HFFc6 (cell line): ENCODE measurements at regions not wholly inside any gene's neighbourhood (a gene's known extent, or its start where the extent isn't known, plus 50 kb on each side); places are given as distances from the start of the nearest gene placed in this dataset.

Experiments
- DNase-seq: peaks from one replicate; pipeline ENCODE4 v3.0.0-alpha.2; 2018
- H3K27ac Mint-ChIP-seq: 2 replicates; pipeline ENCODE4 v1.8.0; 2020; ENCODE audit warnings: mild to moderate bottlenecking, mixed read lengths
- H3K27me3 Mint-ChIP-seq: 2 replicates; pipeline ENCODE4 v1.8.0; 2021; ENCODE audit warnings: mild to moderate bottlenecking, moderate library complexity, mixed read lengths; ENCODE audit not compliant: insufficient read depth
- H3K36me3 Mint-ChIP-seq: 2 replicates; pipeline ENCODE4 v1.8.0; 2021; ENCODE audit warnings: low read depth, mixed read lengths
- H3K4me1 Mint-ChIP-seq: 2 replicates; pipeline ENCODE4 v1.8.0; 2020; ENCODE audit warnings: low read depth, mixed read lengths
- H3K4me3 Mint-ChIP-seq: 2 replicates; pipeline ENCODE4 v1.8.0; 2020; ENCODE audit warnings: mild to moderate bottlenecking, moderate library complexity, mixed read lengths
- H3K9me3 Mint-ChIP-seq: 2 replicates; pipeline ENCODE4 v1.8.0; 2020; ENCODE audit warnings: mild to moderate bottlenecking, mixed read lengths
- TF ChIP-seq, protein P1 (sequence below): fragments of 200-600 bp; sonication (generic); IDR thresholded peaks from 2 replicates; pipeline ENCODE4 v1.5.0; 2021; ENCODE audit warnings: antibody characterized with exemption, mild to moderate bottlenecking

DNA sequence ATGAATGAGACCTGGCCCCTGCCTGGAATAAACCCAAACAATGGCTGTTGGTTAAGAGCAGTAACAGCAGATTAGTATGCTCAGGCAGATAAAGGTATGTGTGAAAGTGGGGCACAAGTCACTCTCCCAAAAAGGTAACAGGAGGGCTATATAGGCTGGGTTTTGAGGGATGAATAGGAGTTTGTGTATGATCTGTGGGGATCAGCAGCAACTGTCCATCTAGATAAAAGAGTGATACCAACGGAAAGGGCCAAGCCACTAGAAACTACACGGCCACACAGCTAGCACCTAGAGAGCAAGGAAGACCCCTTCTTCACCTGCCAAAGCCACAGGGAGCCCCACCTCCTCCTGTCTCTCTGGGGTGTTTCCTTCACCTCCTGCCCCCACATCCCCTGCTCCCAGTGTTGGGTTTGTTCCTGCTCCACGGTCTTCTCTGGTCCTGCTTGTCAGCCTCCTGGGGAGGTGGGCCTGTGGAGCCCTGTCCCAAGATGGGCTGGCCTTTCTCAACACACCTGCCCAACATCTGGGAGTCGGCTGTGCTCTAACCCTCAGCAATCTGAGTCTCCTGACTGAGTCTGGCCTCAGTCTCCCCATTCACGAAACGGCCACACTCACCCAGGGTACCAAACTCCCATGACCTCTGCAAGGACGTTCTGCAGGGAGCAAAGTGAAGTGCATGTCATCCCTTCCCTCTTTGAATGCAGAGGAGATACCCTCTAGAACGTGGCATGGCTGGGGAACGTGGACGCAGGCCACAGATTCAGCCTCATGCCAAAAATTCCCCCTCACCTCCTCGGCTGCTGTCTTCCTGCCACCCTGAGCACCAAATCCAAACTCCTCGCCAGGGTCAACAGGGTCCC, 108.2 kb downstream of the NCOR2 start:
- H3K4me3 Mint-ChIP-seq, result no peak overlapping the region
- H3K9me3 Mint-ChIP-seq, result no peaks in the 10 kb centered on the region; the same call in 1 of the 2 replicates
- H3K4me1 Mint-ChIP-seq, result peaks cover 33% of the 10 kb centered on the region
- no peak for DNase-seq
- TF ChIP-seq, protein P1, sequence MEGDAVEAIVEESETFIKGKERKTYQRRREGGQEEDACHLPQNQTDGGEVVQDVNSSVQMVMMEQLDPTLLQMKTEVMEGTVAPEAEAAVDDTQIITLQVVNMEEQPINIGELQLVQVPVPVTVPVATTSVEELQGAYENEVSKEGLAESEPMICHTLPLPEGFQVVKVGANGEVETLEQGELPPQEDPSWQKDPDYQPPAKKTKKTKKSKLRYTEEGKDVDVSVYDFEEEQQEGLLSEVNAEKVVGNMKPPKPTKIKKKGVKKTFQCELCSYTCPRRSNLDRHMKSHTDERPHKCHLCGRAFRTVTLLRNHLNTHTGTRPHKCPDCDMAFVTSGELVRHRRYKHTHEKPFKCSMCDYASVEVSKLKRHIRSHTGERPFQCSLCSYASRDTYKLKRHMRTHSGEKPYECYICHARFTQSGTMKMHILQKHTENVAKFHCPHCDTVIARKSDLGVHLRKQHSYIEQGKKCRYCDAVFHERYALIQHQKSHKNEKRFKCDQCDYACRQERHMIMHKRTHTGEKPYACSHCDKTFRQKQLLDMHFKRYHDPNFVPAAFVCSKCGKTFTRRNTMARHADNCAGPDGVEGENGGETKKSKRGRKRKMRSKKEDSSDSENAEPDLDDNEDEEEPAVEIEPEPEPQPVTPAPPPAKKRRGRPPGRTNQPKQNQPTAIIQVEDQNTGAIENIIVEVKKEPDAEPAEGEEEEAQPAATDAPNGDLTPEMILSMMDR, result no peak
- H3K27me3 Mint-ChIP-seq, result peaks cover 8% of the 10 kb centered on the region
- peaks cover 31% of the 10 kb centered on the region for H3K36me3 Mint-ChIP-seq
- H3K27ac Mint-ChIP-seq, result no peak overlapping the region; the same call in 1 of the 2 replicates

DNA sequence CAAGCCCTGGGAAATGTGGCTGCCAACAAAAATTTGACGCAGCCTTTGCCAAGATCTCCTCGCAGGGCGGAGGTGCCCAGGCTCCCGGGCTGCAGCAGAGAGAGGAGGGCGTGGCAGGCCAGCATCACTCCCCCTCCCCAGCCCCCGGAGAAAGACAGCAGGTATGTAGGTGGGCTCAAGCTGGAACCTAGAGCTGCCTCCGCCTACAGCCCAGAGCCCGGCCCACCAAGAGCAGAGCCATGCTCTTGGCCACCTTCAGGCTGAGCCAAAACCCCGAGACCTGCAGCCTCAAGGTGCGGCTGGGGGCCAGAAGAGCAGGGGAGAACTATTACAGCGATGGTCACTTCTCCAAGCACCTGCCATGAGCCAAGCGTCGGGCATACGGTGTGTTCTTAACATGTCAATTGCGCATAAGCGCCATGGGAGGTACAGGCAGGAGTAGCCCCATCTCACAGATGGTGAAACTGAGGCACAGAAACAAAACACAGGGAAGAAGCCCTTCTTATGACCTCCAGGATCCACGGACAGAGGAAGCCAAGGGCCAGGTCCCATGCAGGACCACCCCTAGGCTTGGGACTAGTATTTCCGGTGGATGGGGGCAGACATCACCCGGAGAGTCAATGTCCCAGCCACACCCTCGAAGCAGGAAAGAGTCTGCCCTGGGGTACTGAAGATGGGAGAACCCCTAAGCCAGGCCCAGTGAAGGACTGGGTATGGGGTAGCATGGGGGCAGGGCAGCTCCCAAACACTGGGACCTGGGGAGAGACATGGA, 109.0 kb downstream of the NCOR2 start:
- Mint-ChIP-seq H3K4me1 (peaks cover 35% of the 10 kb centered on the region), H3K36me3 (peaks cover 25% of the 10 kb centered on the region), H3K27me3 (peaks cover 10% of the 10 kb centered on the region), H3K4me3 (no peak overlapping the region), H3K9me3 (no peaks in the 10 kb centered on the region), H3K27ac (peak overlapping the region; percentile 73; the same call in 1 of the 2 replicates)
- TF ChIP-seq, protein P1, result no peak
- no peak for DNase-seq

DNA sequence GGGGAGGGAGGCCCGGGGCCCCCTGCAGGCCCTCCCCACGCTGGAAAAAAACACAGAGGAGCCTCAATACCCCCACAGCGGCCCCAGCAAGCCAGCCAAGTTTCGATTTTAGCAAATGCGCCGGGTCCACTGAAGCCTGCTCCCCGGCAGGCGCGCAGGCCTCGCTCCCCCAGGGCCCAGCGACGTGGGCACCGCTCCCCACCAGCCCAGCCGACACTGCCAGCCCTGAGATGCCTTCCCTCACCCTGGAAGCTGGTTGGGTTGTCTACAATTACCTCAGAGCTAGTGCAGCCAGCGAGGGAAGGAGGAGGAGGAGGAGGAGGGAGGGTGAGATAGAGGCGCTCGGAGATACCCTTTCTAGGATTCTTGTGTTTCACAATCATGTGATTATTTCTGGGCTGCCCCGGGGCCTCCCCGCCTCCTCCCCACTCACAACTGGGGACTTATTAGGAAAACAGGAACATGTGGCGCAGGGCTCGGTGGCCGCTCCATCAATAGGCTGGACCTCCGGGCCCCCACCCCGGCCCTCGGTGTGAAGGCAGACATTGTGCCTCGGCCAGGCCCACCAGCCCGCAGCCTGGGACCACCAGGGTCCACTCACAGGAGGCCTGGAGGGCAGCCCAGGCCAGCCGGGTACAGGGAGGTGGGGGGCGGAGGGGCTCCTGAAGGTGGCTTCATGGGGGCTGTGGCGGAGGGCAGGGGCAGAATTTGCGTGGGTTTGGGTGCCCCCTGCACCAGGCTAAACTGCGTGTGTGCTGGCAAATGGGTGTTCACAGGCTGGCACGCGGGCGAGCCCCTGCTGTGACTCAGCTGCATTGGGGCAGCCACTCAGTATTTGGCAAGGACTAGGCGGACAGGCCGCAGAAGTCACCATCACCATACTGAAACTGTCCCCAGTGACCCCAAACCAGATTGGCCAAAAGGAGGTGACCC, 109.9 kb downstream of the NCOR2 start:
- Mint-ChIP-seq H3K36me3 (peaks cover 25% of the 10 kb centered on the region), H3K27me3 (peaks cover 12% of the 10 kb centered on the region), H3K4me1 (peaks cover 31% of the 10 kb centered on the region), H3K27ac (peak overlapping the region; percentile 73), H3K4me3 (peak overlapping the region; percentile 57), H3K9me3 (no peaks in the 10 kb centered on the region)
- DNase-seq, result peak; percentile 75
- TF ChIP-seq, protein P1, result no peak

DNA sequence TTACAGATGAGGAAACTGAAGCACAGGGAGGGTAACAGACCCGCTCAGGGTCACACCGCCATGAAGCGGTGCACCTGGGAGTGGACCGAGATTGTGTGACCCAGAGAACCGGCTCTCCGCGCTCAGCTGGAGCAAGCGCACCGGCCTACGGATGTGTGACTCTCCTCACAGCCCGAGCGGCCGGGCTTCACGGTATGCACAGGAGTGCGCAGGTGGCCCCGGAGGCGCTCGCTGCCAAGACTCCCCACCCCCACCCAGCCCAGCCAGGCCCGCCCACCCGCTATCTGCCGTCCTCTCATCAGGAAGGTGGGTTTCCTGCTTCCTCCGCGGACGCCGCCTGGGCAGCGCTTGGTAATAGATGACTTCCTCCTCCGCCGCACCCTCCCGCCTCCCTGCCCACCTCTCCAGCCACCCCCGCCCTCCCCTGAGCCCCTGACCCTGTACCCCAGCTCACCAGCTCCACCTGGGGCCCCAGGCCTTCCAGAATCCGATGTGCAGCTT, 110.7 kb downstream of the NCOR2 start:
- H3K36me3 Mint-ChIP-seq, result peaks cover 20% of the 10 kb centered on the region
- H3K4me1 Mint-ChIP-seq, result peaks cover 30% of the 10 kb centered on the region
- H3K27me3 Mint-ChIP-seq, result peaks cover 12% of the 10 kb centered on the region
- no peaks in the 10 kb centered on the region for H3K9me3 Mint-ChIP-seq
- no peak overlapping the region for H3K4me3 Mint-ChIP-seq
- no peak overlapping the region for H3K27ac Mint-ChIP-seq
- TF ChIP-seq, protein P1, result no peak
- no peak for DNase-seq

DNA sequence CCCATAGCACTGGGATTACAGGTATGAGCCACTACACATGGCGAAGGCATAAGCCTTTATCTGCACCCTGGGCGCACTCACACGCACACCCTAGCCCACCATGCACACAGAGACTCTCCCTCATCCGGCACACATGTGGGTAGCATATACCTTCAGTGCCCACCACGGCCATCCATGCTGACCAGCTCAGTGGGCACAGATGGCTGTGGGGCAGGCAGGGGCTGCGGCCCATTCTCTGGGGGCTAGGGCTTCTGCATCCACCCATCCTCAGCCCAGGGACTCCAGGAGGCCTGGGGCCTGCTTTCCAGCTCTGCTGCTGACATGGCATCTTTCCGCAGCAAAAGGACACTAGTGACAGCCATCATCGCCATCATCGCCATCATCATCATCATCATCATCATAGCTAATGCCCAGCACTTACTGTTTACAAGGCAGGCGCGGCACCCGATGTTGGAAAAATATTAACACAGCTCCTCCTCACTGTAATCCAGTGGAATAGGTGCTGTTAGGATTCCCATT, 111.2 kb downstream of the NCOR2 start:
- H3K27ac Mint-ChIP-seq, result no peak overlapping the region
- H3K36me3 Mint-ChIP-seq, result peaks cover 17% of the 10 kb centered on the region
- H3K9me3 Mint-ChIP-seq, result no peaks in the 10 kb centered on the region
- no peak overlapping the region for H3K4me3 Mint-ChIP-seq
- DNase-seq, result no peak
- H3K4me1 Mint-ChIP-seq, result peaks cover 35% of the 10 kb centered on the region
- peaks cover 12% of the 10 kb centered on the region for H3K27me3 Mint-ChIP-seq
- TF ChIP-seq, protein P1, result no peak
